ENCODE measurements at regions not wholly inside any gene's neighbourhood (a gene's known extent, or its start where the extent isn't known, plus 50 kb on each side); places are given as distances from the start of the nearest gene placed in this dataset.

- Histone ChIP-seq H4K91ac (replicated peaks; ENCODE audit: insufficient read length, low read length) (no peak overlapping the region), H3K14ac (ENCODE audit: insufficient read length) (no peak overlapping the region), H3K4me2 (ENCODE audit: insufficient read depth in 1 of 2, low read depth in 2 of 2, low read length in 2 of 2) (no peak overlapping the region), H2BK15ac (ENCODE audit: low read length) (no peak overlapping the region), H2BK120ac (replicated peaks; ENCODE audit: low read depth, low read length) (no peak overlapping the region), H2AK5ac (ENCODE audit: low read depth, low read length) (no peak overlapping the region), H3K56ac (replicated peaks; ENCODE audit: insufficient read length, low read depth, low read length) (no peak overlapping the region), H3K36me3 (ENCODE audit: control insufficient read depth in 2 of 4, insufficient read depth in 4 of 4, low read length in 3 of 4) (no peaks in the 10 kb centered on the region), H3K4ac (replicated peaks; ENCODE audit: insufficient read length, low read depth, low read length) (no peak overlapping the region), H3K27ac (ENCODE audit: low read depth, low read length) (no peak overlapping the region), H2BK12ac (ENCODE audit: low read depth, low read length) (no peak overlapping the region), H2BK5ac (ENCODE audit: low read depth, low read length) (no peak overlapping the region), H2AFZ (ENCODE audit: low read length) (no peak overlapping the region), H4K5ac (ENCODE audit: insufficient read length, low read depth, low read length) (no peak overlapping the region), H3K23me2 (ENCODE audit: low read depth, low read length) (no peaks in the 10 kb centered on the region; the same call in 1 of the 2 replicates), H3K9me3 (ENCODE audit: insufficient read depth in 2 of 2, low read depth in 1 of 2, low read length in 1 of 2) (no peaks in the 10 kb centered on the region), H3K9ac (replicated peaks in 1 of 4; ENCODE audit: extremely low read depth in 1 of 4, low read depth in 3 of 4, low read length in 3 of 4) (no peak overlapping the region), H3K4me1 (replicated peaks in 1 of 4; ENCODE audit: control insufficient read depth in 3 of 4, insufficient read depth in 4 of 4, low read length in 3 of 4) (peaks cover 0 to 21% (median 12%) of the 10 kb centered on the region in 4 experiments; a peak in 6 of 7 replicates), H3K79me1 (ENCODE audit: low read depth, low read length) (no peaks in the 10 kb centered on the region), H2BK20ac (ENCODE audit: low read length) (no peak overlapping the region), H3K4me3 (ENCODE audit: extremely low read depth in 1 of 4, insufficient read depth in 2 of 4, low read depth in 3 of 4, low read length in 4 of 4) (no peak overlapping the region), H3K23ac (ENCODE audit: insufficient read length) (no peak overlapping the region), H3K27me3 (replicated peaks in 1 of 4; ENCODE audit: control insufficient read depth in 3 of 4, extremely low read depth in 1 of 4, insufficient read depth in 3 of 4, low read length in 3 of 4) (peaks cover 0 to 36% (median 11%) of the 10 kb centered on the region in 4 experiments; a peak in 6 of 7 replicates), H3K79me2 (ENCODE audit: control insufficient read depth in 1 of 2, insufficient read depth in 2 of 2, low read length in 2 of 2) (no peaks in the 10 kb centered on the region), H4K8ac (ENCODE audit: extremely low read depth, insufficient read depth, low read length) (no peak overlapping the region; the same call in 1 of the 2 replicates), H4K20me1 (replicated peaks in 1 of 2; ENCODE audit: control insufficient read depth in 1 of 2, insufficient read depth in 2 of 2, low read length in 2 of 2) (no peaks in the 10 kb centered on the region), H3K18ac (ENCODE audit: extremely low read depth, low read length) (no peak overlapping the region)
- DNase-seq (ENCODE audit: low read depth in 1 of 2, low spot score in 2 of 2) (no peak), FAIRE-seq (no peak)
- CTCF ChIA-PET (ENCODE audit: partially characterized antibody), result interaction anchor here (1.6 to 2.6 kb wide), 2 partner anchors 102 to 159 kb away, joined by 3 to 7 read pairs; no protein-coding TSS in a partner anchor
- 96% methylated on average over 36 of the region's 37 CpGs; no CpG with 5 or more reads in 1 of the 2 experiments for WGBS, 2 experiments (ENCODE audit: extremely low coverage in 1 of 2, insufficient coverage in 1 of 2, insufficient read length in 1 of 2, insufficient replicate concordance in 2 of 2, low coverage in 1 of 2, low lambda C conversion rate in 2 of 2, missing lambda C conversion rate in 1 of 2)
- POLR2A ChIA-PET (ENCODE audit: partially characterized antibody), result no interaction called here
Observed at GRCh38 chr6:169933839-169934698, 182.6 kb downstream of the ERMARD start.

All from H1 (cell line).